ENCODE measurements at regions not wholly inside any gene's neighbourhood (a gene's known extent, or its start where the extent isn't known, plus 50 kb on each side); places are given as distances from the start of the nearest gene placed in this dataset.
A peak's percentile ranks its signal among the peaks of the same experiment; 100 is the strongest.

DNA sequence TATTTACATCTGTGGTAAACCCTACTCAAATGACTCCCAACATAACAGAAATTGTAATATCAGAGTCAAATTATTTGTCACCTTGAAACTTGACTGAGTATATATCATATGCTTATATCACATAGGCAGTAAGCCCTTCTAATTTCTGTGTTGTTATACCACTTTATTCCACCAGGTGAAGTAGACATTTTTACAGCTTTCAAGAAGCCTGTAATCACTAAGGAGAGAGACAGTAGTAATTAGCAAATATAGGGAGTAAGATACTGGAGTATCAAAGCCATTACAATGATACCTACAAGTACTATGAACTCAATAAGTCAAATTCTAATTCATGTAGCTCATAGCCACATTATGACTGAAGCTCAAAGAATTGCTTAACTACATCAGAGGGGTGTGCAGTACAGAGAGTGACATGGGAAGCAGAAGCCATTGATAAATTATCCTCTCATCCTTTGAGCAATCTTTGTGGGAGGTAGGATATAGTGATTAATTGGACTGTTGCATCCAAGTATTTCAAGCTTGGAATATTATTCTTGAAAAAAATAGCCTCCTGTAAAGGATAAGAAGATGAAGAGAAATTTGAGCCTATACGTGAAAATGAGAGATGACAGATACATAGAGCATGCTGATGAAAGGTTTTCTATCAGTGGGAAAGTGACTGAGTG is 1005.9 kb downstream of the ZPLD1 start:
- TF ChIP-seq, protein P1, sequence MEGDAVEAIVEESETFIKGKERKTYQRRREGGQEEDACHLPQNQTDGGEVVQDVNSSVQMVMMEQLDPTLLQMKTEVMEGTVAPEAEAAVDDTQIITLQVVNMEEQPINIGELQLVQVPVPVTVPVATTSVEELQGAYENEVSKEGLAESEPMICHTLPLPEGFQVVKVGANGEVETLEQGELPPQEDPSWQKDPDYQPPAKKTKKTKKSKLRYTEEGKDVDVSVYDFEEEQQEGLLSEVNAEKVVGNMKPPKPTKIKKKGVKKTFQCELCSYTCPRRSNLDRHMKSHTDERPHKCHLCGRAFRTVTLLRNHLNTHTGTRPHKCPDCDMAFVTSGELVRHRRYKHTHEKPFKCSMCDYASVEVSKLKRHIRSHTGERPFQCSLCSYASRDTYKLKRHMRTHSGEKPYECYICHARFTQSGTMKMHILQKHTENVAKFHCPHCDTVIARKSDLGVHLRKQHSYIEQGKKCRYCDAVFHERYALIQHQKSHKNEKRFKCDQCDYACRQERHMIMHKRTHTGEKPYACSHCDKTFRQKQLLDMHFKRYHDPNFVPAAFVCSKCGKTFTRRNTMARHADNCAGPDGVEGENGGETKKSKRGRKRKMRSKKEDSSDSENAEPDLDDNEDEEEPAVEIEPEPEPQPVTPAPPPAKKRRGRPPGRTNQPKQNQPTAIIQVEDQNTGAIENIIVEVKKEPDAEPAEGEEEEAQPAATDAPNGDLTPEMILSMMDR (IDR thresholded peaks at IDR 0.05): peak; percentile 20
- ATAC-seq: no peak
- intact Hi-C loops (cut with DNase I): no loop called here

DNA sequence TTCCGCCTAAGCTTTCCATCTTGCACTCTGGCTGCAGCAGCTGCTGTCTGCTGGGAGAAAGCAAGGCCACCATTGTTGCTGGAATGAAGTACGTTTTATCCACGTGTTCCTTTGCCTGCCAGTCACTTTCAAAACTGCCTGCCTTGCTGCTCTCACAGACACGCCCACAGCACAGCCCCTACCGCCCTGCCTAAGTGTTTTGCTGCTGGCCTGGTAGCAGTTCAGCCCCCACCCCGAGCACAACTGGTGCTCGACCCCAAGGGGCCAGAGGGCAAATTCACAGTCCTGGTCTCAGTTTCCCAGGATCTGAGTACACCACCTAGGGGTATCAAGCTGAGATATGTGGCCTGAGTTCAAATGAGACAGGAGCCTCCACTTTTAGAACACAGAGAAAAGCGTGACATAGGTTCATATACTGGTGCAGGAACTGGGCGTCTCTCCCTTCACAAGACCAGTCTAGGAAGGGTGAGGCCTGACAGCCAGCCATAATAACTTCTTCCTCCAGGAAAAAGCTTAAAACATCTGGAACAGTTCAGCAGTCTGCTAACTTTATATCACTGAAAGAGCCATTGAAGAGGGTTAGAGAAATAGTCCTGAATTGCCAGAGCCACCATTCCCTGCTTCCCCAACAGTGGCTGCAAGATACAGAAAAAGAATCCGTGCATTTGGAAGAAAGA is 1012.3 kb downstream of the ZPLD1 start:
- intact Hi-C loops (cut with DNase I): no loop called here
- no peaks in the 10 kb centered on the region for H3K9me3 ChIP-seq
- TF ChIP-seq, protein P1 (IDR thresholded peaks at IDR 0.05): no peak
- no peak overlapping the region for H3K4me3 ChIP-seq
- H3K36me3 ChIP-seq: no peaks in the 10 kb centered on the region
- no peak overlapping the region for H3K27ac ChIP-seq
- H3K27me3 ChIP-seq: no peaks in the 10 kb centered on the region
- DNase-seq (no peak), ATAC-seq (no peak)
- no peaks in the 10 kb centered on the region for H3K4me1 ChIP-seq

More for the DNA sequence above, 1005.9 kb downstream of the ZPLD1 start:
- Histone ChIP-seq H3K27ac (no peak overlapping the region), H3K27me3 (no peaks in the 10 kb centered on the region), H3K4me3 (no peak overlapping the region), H3K4me1 (no peaks in the 10 kb centered on the region), H3K36me3 (no peaks in the 10 kb centered on the region), H3K9me3 (no peaks in the 10 kb centered on the region)
- DNase-seq: no peak

GRCh38 chr3:103453152-103453551 is 1018.3 kb downstream of the ZPLD1 start:
- Histone ChIP-seq H3K27me3 (no peaks in the 10 kb centered on the region), H3K4me1 (no peaks in the 10 kb centered on the region), H3K36me3 (no peaks in the 10 kb centered on the region), H3K4me3 (no peak overlapping the region), H3K27ac (no peak overlapping the region), H3K9me3 (no peaks in the 10 kb centered on the region)
- no peak for ATAC-seq
- intact Hi-C loops (cut with DNase I): no loop called here
- TF ChIP-seq, protein P1 (IDR thresholded peaks at IDR 0.05): no peak
- no peak for DNase-seq

DNA sequence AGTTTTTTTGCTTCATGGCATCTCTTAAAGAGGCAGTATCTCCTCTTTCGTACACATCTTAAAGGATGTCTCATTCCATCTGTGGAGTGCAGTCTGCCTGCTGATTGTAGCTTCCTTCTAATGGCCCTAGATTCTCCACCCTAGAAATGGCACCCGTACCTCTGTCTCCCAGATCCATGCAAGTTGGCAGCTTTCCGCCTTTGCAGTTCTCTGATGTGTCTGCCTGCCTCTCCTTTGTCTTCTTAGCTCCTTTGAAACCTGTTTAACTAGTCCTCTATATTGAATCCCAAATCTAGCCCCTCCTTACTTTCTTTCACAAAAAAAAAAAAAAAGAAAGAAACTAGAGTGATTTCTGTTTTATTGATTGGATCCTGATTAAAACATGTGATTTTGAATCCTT is 1025.0 kb downstream of the ZPLD1 start:
- H3K36me3 ChIP-seq: no peaks in the 10 kb centered on the region
- ATAC-seq: no peak
- no peaks in the 10 kb centered on the region for H3K9me3 ChIP-seq
- H3K4me3 ChIP-seq: no peak overlapping the region
- TF ChIP-seq, protein P1 (IDR thresholded peaks at IDR 0.05): no peak
- H3K27ac ChIP-seq: no peak overlapping the region
- no peak for DNase-seq
- no peaks in the 10 kb centered on the region for H3K27me3 ChIP-seq
- no peaks in the 10 kb centered on the region for H3K4me1 ChIP-seq
- intact Hi-C loops (cut with DNase I): no loop called here

DNA sequence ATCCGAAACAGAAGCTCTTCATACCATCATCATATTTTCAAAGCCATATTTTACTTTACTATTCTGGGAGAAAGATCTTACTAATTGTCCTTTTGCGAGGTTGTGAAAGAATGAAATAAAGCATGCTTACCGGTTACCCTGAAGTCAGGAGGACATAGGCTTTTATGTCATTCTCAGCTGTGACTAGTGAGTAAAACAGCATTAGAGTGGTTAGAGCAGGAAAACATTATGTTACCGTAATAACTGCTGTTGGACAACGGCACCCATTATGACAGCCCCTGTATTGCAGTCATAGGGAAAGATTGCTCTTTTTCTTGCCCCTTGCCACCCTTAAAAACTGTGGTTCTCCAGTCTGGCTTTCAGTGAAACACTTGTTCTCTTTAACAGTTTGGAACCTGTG is 1035.7 kb downstream of the ZPLD1 start:
- H3K4me1 ChIP-seq: no peaks in the 10 kb centered on the region
- no peak for DNase-seq
- H3K9me3 ChIP-seq: no peaks in the 10 kb centered on the region
- no peaks in the 10 kb centered on the region for H3K27me3 ChIP-seq
- no peak overlapping the region for H3K4me3 ChIP-seq
- ATAC-seq: no peak
- H3K36me3 ChIP-seq: no peaks in the 10 kb centered on the region
- intact Hi-C loops (cut with DNase I): no loop called here
- TF ChIP-seq, protein P1 (IDR thresholded peaks at IDR 0.05): no peak
- H3K27ac ChIP-seq: no peak overlapping the region

Measured in upper lobe of right lung (tissue), 1 donor.